GM18873 (cell line): ENCODE measurements at regions not wholly inside any gene's neighbourhood (a gene's known extent, or its start where the extent isn't known, plus 50 kb on each side); places are given as distances from the start of the nearest gene placed in this dataset.
A peak's percentile ranks its signal among the peaks of the same experiment; 100 is the strongest.

ENCODE experiments used
- ATAC-seq: cut with Tn5 transposase; IDR thresholded peaks from one replicate; pipeline ENCODE4 v1.9.1; 2021; ENCODE audit warnings: mild to moderate bottlenecking, moderate library complexity, moderate number of reproducible peaks; ENCODE audit not compliant: unreplicated experiment, low FRiP score

DNA sequence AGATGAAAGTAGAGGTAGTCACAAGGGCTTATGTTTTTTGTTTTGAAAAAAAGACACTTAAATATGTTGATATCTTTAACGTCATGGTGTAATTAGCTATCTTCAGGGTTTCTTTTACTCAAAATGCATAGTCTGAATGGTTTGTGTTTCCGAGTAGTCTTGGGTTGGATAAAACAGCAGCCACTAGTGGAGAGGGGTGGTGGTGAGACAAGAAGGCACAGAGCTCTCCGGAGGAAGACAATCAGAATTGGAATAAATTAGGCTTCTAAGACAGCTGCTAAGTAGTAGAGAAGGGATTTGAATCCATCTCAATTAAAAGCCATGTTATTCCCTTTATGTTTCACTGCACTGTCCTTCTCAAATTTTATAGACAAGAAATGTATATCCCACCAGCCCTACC, 240.4 kb upstream of the VEGFC start:
- no peak for ATAC-seq

DNA sequence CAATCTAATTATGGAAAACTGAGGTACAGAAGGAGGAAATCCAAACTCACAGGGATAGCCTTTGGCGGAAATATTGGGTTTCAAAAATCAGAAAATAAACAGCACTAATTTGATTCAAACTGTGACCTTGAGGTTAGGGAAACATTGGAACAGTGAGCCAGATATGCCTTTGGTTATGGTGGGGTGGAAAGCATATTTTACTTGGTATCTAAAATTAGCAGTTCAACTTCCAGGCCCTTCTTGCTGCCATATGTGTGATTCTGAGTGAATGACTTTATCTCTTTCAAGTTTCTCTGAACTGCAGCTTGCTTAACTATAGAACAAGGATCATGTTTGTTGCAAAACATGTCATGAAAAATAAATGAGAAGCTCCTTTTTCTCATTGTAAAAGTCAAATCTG, 240.9 kb upstream of the VEGFC start:
- no peak for ATAC-seq

DNA sequence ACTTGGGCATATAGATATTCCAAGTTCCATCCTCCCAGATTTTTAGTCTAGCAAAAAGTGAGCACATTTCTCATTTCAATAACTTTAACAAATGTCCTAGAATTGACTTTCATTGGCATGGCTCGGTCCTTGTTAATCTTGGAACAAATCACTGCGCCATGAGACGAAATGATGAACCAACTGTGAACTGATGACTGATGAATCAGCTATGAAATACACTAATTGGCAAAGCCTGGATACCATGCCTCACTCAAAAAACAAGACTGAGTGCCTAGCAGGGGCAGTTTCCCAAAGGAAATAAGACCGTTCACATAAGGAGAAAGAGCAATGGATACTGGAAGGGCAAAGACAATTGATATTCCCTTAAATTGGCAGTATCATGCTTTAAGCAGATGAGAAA, 248.6 kb upstream of the VEGFC start:
- ATAC-seq = no peak

DNA sequence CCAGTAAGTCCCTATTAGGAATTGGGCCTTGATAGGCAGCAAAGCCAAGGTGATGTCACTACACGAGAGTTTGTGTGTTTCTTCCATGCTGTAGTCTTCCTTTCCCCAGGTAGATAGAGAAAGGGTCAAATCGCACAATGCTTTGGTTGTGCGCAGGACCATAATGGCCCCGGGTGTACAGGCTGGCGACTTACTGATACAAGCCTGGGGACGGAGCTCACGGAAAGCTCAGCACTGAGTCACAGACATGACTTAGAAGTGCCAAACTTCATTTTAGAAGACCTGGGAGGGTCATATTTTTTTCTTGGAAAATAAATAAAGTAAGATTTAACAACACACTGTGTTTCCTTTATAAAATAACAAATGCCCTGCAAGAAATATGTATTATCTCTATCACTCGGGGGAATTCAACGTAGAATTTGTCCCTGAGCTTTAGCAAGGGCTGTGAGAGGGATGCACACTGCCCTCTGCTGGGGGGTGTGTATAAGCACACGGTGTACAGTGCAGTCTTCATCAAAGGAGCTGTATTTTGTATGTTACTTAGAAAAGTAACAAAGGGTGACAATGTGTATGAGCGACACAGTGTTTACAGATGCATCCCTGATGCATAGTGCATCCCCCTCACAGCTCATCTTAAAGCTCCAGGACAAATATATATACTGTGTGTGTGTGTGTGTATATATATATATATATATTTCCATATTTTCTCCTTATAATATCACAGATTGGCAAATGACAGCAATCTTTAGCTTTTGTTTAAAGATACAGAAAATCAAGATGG, 254.5 kb upstream of the VEGFC start:
- peak; percentile 75 for ATAC-seq

DNA sequence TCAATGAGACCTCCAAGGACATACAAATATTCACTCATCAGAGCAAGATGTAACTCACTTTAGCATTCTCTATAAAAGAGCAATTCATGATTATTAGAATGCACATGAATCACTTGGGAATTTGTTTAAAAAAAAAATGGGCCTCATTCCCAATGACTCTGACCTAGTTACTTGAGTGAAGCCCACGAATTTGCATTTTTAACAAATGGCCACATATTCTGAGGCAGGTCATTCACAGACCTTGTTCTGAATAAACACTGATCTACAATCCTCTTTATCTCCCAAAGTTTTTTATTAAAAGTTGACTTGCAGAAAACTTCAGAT, 255.1 kb upstream of the VEGFC start:
- ATAC-seq = no peak

DNA sequence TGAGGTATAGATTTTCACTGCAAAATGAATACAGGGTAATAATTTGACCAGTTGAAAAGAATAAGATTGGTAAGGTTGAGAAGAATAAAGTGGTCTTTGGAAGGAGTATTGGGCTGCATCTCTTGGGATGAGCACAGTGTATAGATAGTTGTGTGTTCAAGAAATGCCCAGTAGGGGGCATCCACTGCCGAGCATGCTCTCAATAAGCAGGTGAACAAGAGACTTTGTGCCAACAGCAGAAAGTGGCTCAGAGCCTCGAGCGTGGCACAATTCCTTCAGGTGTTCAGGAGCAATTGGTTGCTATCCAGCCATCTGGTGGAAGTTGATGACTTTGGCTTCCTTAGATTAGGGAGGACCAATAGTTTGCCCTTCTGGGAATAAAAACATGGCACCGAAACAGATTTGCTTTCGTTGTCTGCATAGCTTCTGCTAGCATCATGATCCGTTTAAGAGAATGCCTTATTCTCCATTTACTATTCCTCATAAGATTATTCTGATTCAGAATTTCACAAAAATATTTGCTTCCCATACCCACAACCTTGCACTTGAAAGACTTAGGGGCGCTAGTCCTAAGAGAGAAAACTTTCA, 258.1 kb upstream of the NEIL3 start:
- ATAC-seq = peak; percentile 77

DNA sequence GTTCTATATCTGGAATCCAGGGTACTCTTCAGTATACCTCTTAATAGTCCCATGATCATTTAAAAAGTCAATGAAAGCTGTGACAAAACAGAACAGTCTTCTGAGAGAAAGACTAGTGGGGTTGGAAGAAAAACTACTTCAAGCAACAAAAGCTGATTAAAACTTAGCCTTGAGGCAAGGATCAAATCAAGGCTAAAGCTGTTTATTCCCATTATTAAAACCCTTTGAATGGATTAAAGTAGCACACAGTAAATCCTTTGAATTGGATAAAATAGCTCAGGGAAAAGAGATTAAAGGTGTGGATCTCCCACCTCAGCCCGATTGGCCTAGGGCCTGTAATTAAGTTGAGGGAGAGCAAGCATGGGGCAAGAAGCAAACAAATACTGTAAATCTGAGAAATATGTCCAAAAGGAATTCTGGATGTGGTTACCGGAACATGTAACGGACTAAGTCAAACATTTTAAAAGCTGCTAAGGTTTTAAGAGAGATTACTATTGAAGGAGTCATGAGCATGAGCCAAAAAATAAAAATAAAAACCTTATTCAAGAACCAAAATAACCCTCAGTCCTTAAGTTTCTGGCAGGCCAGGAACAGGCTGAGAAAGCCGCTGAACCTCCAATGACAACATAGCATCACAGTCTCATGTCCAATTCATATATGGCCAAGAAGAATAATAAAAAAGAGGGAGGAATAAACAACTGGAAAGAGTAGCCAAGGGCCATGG, 257.3 kb upstream of the NEIL3 start:
- no peak for ATAC-seq

DNA sequence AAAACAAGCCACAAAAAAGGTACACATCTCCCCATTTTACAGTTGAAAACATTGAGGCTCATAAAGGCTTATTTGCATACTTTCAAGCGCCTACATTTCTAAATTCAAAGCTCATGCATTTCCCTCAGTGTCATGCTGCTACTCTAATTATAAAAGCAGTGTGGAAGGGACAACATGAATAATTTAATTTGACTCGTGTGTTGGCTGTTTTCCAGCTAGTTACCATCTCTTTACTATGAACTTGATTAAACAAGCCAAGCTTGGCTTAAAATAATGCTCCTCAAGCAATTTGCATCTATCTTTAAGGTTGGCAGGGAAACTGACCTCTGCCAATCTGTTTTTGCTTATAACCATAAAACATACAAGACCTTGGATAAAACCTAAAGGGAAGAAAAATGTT, 252.5 kb upstream of the NEIL3 start:
- ATAC-seq = no peak

DNA sequence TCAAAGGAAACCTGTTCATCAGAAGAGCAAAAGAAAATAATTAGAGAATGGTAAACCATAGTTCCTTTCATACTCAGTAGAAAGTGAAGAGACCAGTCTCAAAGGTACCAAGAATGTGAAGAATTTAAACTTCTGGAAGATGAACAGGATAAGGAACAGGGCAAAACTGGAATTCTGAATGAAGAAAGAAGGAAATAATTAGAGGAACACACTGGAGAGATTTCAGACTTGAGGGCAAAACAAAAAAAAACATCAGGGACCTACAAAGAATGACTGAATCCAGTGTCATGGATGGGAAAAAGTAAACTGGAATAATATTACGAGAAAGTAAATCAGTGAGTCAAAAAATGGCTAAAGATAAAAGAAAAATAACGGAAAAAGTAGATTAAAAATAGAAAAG, 245.6 kb upstream of the NEIL3 start:
- ATAC-seq = no peak

DNA sequence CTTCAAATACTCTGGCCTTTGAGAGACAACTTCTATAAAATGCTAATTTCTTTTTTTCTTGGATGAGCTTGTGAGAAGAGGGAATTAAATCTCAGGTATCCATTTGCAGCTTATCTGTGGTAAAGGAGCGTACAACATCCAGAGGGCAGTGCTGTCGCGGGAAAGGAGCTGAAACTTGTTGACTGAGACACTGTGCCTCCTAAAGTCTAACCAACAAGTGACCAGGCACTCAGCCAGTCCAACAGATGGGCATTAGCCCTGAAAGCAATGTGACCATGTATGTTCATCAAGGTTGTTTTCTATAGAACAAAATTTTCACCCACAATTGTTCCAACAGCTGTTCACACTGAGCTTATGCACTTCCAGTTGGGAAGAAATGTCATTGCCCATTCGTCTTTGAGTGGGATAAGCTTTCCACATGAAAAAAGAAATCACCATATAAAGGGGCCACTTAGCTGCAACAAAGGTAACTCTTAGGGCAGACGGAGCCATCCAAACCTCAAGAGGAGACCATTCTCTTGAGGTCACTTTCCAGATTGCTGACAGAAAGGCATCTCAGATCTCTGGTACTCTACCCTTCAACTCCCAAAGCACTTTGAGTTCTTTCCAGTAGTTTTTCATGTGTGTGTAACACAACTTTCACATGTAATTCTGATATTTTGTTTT, 244.8 kb upstream of the NEIL3 start:
- no peak for ATAC-seq

DNA sequence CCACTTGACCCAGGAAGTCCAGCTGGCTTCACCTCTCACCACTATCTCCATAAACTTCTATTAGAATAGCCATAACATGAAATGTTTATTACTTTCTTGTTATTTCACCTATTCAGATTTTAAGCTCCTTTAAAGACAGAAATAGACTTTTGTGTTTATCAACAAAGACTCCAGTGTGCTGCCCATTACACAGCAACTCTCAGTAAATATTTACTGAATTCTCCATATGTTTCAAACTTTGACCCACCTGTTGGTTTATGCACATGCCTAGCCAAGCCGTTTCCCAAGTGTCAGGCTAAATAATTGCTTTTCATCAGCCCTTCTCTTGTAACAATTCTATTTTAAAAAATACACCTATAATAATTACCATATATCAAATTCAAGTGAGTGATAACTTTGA, 242.9 kb upstream of the NEIL3 start:
- no peak for ATAC-seq

DNA sequence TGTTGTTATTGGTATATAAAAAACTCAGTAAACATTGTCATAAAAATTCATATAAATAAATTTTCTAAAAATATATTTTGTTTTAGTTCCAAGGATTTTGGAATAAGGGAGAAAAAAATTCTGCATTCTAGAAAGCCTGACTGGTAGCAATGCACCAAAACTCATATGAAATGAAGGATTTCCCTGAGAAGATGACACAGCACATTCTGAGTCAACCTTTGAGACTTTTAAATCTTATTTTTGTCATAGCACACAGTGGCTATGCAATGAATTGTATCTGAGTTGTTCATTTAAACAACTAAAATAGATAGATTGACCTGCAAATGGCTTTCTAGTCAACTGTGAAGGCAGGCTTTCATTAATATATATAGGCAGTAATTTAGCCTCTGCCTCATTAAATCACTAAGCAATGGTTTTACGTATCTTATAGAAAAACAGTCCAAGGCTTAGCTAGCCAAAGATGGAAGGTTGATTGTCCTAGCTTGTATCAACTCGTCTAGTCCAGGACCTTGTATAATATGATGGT, 239.1 kb upstream of the NEIL3 start:
- ATAC-seq = no peak

DNA sequence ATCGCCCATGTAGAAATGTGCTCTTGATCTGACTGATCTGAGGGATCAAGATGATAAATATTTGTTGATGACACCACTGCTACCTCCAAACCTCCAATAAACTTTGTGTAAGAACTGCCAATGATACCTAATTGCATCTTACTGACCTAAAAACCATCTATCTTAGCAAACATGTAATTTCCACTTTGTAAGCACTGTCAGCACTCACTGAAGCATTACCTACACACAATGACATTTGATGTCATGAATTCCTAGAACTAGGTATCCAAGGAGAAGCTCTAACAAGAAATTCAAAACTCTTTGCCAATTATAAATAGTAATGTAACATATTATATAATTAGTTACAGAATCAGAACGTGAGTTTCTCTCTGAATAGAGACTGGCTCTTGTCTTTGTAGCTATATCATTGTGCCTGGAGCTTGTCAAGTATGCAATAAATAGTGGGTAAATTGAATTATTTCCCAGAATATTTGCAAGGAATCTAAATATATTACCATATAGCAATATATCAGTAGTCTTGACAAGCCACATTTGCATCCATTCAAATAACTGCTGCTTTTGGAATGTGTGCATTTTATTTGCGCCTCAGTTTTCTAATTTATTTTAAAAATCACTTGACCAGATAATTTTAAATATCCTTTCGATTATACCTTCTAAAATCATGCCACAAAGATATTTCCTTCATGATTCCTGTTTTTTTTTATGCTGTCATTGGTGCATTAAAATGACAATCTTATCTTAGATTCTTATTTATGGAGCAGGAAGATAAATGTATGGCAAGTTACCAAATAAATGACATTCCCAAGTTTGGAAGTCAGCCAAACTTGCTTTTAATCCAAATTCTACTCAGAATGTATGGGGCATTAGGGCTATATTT, 232.3 kb upstream of the NEIL3 start:
- no peak for ATAC-seq

DNA sequence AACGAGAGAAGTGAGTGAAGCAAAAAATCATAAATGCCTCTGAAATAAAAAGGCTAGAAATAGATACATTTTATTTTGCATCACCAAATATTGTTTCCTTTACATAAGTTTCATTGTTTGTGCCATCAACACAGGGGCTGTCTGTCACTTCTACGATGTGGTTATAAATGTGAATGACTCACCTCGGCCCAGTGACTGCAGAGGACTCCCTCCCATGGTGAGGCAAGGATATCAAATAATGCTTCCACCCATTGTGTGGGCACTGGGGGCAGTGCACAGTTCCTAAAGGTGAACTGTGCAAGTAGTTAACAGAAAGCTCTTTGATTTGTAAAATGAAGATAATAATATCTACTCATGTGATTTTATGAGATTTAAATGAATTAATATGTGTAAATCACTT, 230.3 kb upstream of the NEIL3 start:
- ATAC-seq = no peak

DNA sequence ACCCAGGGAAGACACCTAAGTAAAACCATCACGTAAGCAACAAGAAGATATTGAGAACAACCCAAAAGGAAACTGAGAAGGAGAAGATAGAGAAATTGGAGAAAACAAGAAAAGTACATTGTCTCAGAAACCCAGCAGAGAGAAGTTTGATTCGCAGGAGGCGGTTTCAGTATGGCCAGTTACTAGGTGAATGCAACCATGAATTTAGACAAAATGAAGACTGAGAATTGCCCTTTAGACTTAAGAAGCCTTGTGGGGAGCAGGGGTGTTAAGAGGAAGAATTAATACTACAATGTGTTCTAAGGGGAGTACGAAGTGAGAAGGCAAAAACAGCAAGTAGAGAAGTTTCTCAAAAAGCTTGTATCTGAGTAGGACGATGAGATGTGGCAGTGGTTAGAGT, 229.3 kb upstream of the NEIL3 start:
- ATAC-seq = no peak

DNA sequence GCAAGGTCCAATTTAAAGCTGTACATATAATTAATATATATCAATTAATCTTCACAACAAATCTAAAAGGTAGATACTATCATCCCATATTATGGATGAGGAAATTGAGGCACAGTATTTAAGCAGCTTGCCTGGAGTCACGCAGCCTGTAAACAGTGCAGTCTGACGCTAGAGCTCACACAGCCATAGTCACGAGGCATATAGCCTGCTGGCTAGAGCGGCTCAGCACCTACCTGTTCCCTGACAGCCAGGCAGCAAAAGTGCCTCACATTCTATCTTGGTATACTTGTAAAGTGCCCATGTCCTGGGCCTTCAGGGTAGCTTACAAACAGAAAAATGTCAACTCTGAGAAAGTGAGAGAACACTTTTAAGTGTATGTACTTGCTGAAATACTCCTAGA, 222.6 kb upstream of the NEIL3 start:
- ATAC-seq = no peak

DNA sequence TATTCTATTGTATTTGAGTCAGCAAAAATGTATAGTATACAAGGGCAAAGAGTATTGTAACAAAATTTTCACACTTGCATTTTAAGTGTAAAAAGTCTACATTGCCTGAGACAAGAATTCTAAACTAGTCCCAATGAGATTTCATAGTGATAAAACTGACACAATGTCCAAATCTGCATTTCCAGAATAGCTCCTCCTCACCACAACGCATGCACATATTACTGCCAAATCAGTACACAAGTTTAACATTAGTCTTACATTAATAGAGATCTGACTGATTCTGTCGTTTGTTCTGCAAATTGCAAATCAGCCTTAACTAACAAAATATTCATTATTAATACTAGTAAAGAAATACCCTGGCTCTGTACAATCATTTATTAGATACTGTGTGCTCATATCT, 222.2 kb upstream of the NEIL3 start:
- no peak for ATAC-seq

DNA sequence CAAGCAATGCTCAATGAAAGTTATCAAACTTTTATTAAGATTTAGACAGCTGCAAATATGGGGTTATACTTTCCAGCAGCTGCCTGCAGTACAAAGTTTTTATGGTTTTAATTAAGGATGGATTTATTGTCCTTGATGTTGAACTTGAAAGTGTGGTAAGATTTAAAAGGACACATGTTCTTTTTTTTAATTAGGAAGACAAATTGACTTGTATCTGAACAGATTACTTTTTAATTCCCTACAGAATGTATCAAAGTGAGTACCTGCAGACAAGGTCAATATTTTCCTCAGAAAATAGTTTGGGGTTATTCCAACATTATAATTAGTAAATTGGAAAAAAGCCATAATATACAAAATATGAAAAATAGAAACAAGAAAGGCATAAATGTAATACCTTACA, 218.2 kb upstream of the NEIL3 start:
- ATAC-seq = no peak

DNA sequence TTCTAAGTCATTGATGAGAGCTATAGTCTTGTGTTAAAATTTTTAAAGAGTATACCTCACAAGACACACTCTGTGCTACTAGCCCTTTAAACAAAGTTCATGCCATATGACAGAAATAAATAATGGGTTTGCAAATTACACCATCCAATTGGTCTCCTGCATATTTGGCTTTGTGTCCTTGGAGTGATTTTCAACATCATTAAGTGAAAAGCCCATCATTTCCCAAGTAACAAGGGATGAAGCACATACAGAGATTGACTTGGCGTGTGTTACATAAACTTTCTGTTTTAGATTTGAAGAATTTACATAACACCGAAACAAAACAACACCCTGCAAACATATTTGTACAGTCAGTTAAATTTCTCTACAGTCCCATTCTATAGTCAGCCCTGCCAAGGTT, 216.9 kb upstream of the NEIL3 start:
- no peak for ATAC-seq

DNA sequence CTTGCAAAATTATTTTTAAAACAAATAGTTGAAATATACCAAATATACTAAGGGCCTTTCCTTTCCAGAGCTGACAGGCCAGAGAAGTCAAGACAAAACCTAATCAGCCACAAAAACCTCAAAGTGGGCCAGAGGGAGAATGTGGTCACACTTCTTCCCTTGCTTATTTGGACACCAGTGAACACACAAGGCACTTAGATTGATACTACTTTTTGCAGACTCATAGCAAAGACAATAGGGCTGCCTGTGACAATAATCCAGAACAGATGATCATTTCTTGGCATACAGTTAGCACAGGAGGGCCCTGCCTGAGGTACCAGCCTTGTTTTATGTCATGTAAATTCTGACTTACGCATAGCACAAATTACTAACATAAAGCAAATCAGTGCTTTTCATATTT, 215.7 kb upstream of the NEIL3 start:
- ATAC-seq = no peak
